ENCODE measurements at regions not wholly inside any gene's neighbourhood (a gene's known extent, or its start where the extent isn't known, plus 50 kb on each side); places are given as distances from the start of the nearest gene placed in this dataset.

- in situ Hi-C loops (cut with MboI): no loop called here
Observed at GRCh38 chr2:116832148-116832547, 982.3 kb upstream of the DDX18 start.

GRCh38 chr2:116833052-116833451, 981.4 kb upstream of the DDX18 start:
- Histone ChIP-seq H3K9me2 (ENCODE audit: insufficient read depth) (no peaks in the 10 kb centered on the region), H2AFZ (no peak overlapping the region), H3K4me1 (ENCODE audit: insufficient read depth) (no peaks in the 10 kb centered on the region), H3K4me2 (ENCODE audit: unreplicated experiment) (no peak overlapping the region), H3F3A (ENCODE audit: insufficient read depth) (no peaks in the 10 kb centered on the region), H3K9ac (no peak overlapping the region), H3K36me3 (ENCODE audit: low read depth) (no peaks in the 10 kb centered on the region), H4K20me1 (ENCODE audit: insufficient read depth) (no peaks in the 10 kb centered on the region), H3K4me3 (no peak overlapping the region), H3K9me3 (ENCODE audit: low read depth) (no peaks in the 10 kb centered on the region), H3K27me3 (replicated peaks; ENCODE audit: insufficient read depth) (no peaks in the 10 kb centered on the region), H3K27ac (no peak overlapping the region), H3K79me2 (ENCODE audit: insufficient read depth) (no peaks in the 10 kb centered on the region)
- no peak for TF ChIP-seq EZH2 (IDR thresholded peaks at IDR 0.05; ENCODE audit: insufficient read depth, poor library complexity, severe bottlenecking)
- TF ChIP-seq EZH2phosphoT487 (IDR thresholded peaks at IDR 0.05; ENCODE audit: insufficient read depth, low read depth): no peak
- in situ Hi-C loops (cut with MboI): no loop called here
- 30 to 44% methylated on average over 3 of the region's 3 CpGs for WGBS, 2 experiments (ENCODE audit: low coverage in 1 of 2, low lambda C conversion rate in 2 of 2, missing lambda C conversion rate in 2 of 2)
- DNase-seq: no peak

More at GRCh38 chr2:116832148-116832547, 982.3 kb upstream of the DDX18 start:
- Histone ChIP-seq H3K27me3 (replicated peaks; ENCODE audit: insufficient read depth) (no peaks in the 10 kb centered on the region), H3K36me3 (ENCODE audit: low read depth) (no peaks in the 10 kb centered on the region), H3K27ac (no peak overlapping the region), H3F3A (ENCODE audit: insufficient read depth) (no peaks in the 10 kb centered on the region), H4K20me1 (ENCODE audit: insufficient read depth) (no peaks in the 10 kb centered on the region), H3K4me2 (ENCODE audit: unreplicated experiment) (no peak overlapping the region), H3K4me1 (ENCODE audit: insufficient read depth) (no peaks in the 10 kb centered on the region), H3K9me2 (ENCODE audit: insufficient read depth) (no peaks in the 10 kb centered on the region), H3K9ac (no peak overlapping the region), H3K79me2 (ENCODE audit: insufficient read depth) (no peaks in the 10 kb centered on the region), H2AFZ (no peak overlapping the region), H3K4me3 (no peak overlapping the region), H3K9me3 (ENCODE audit: low read depth) (no peaks in the 10 kb centered on the region)
- TF ChIP-seq EZH2phosphoT487 (IDR thresholded peaks at IDR 0.05; ENCODE audit: insufficient read depth, low read depth) (no peak), EZH2 (IDR thresholded peaks at IDR 0.05; ENCODE audit: insufficient read depth, poor library complexity, severe bottlenecking) (no peak)
- DNase-seq: no peak
- WGBS, 2 experiments (ENCODE audit: low coverage in 1 of 2, low lambda C conversion rate in 2 of 2, missing lambda C conversion rate in 2 of 2): 12 to 22% methylated on average over 2 of the region's 2 CpGs

- H3K9ac ChIP-seq: no peak overlapping the region
Observed at GRCh38 chr2:116842164-116842563, 972.3 kb upstream of the DDX18 start.

GRCh38 chr2:116859708-116860107, 954.8 kb upstream of the DDX18 start:
- WGBS, 2 experiments (ENCODE audit: low coverage in 1 of 2, low lambda C conversion rate in 2 of 2, missing lambda C conversion rate in 2 of 2): 7 to 10% methylated on average over 4 of the region's 4 CpGs

More at GRCh38 chr2:116842164-116842563, 972.3 kb upstream of the DDX18 start:
- H3F3A ChIP-seq (ENCODE audit: insufficient read depth): no peaks in the 10 kb centered on the region
- H2AFZ ChIP-seq: no peak overlapping the region
- no peak for TF ChIP-seq EZH2phosphoT487 (IDR thresholded peaks at IDR 0.05; ENCODE audit: insufficient read depth, low read depth)
- no peak for TF ChIP-seq EZH2 (IDR thresholded peaks at IDR 0.05; ENCODE audit: insufficient read depth, poor library complexity, severe bottlenecking)
- DNase-seq: no peak
- H3K4me2 ChIP-seq (ENCODE audit: unreplicated experiment): no peak overlapping the region
- no peaks in the 10 kb centered on the region for H3K4me1 ChIP-seq (ENCODE audit: insufficient read depth)
- no peaks in the 10 kb centered on the region for H3K9me3 ChIP-seq (ENCODE audit: low read depth)
- H3K4me3 ChIP-seq: no peak overlapping the region
- H3K9me2 ChIP-seq (ENCODE audit: insufficient read depth): no peaks in the 10 kb centered on the region
- no peaks in the 10 kb centered on the region for H3K36me3 ChIP-seq (ENCODE audit: low read depth)
- no peaks in the 10 kb centered on the region for H3K79me2 ChIP-seq (ENCODE audit: insufficient read depth)
- no peak overlapping the region for H3K27ac ChIP-seq
- no peaks in the 10 kb centered on the region for H3K27me3 ChIP-seq (replicated peaks; ENCODE audit: insufficient read depth)
- WGBS, 2 experiments (ENCODE audit: low coverage in 1 of 2, low lambda C conversion rate in 2 of 2, missing lambda C conversion rate in 2 of 2): 34 to 37% methylated on average over 5 of the region's 5 CpGs
- in situ Hi-C loops (cut with MboI): no loop called here
- no peaks in the 10 kb centered on the region for H4K20me1 ChIP-seq (ENCODE audit: insufficient read depth)

GRCh38 chr2:116874021-116874420, 940.5 kb upstream of the DDX18 start:
- Histone ChIP-seq H3K36me3 (ENCODE audit: low read depth) (no peaks in the 10 kb centered on the region), H3K4me3 (no peak overlapping the region), H3K27ac (no peak overlapping the region), H3K9me2 (ENCODE audit: insufficient read depth) (no peaks in the 10 kb centered on the region), H3K27me3 (replicated peaks; ENCODE audit: insufficient read depth) (no peaks in the 10 kb centered on the region), H3K4me1 (ENCODE audit: insufficient read depth) (no peaks in the 10 kb centered on the region), H3K9me3 (ENCODE audit: low read depth) (no peaks in the 10 kb centered on the region), H3K9ac (no peak overlapping the region), H2AFZ (no peak overlapping the region), H3K4me2 (ENCODE audit: unreplicated experiment) (no peak overlapping the region), H3F3A (ENCODE audit: insufficient read depth) (no peaks in the 10 kb centered on the region), H4K20me1 (ENCODE audit: insufficient read depth) (no peaks in the 10 kb centered on the region), H3K79me2 (ENCODE audit: insufficient read depth) (no peaks in the 10 kb centered on the region)
- DNase-seq: no peak
- in situ Hi-C loops (cut with MboI): no loop called here
- 22% methylated on average over 3 to 5 of the region's 5 CpGs for WGBS, 2 experiments (ENCODE audit: low coverage in 1 of 2, low lambda C conversion rate in 2 of 2, missing lambda C conversion rate in 2 of 2)
- TF ChIP-seq EZH2 (IDR thresholded peaks at IDR 0.05; ENCODE audit: insufficient read depth, poor library complexity, severe bottlenecking): no peak

More at GRCh38 chr2:116859708-116860107, 954.8 kb upstream of the DDX18 start:
- H4K20me1 ChIP-seq (ENCODE audit: insufficient read depth): no peaks in the 10 kb centered on the region
- no peaks in the 10 kb centered on the region for H3K79me2 ChIP-seq (ENCODE audit: insufficient read depth)
- TF ChIP-seq EZH2phosphoT487 (IDR thresholded peaks at IDR 0.05; ENCODE audit: insufficient read depth, low read depth) (no peak), EZH2 (IDR thresholded peaks at IDR 0.05; ENCODE audit: insufficient read depth, poor library complexity, severe bottlenecking) (no peak)
- no peak overlapping the region for H2AFZ ChIP-seq
- no peak overlapping the region for H3K9ac ChIP-seq
- no peak for DNase-seq
- no peaks in the 10 kb centered on the region for H3K36me3 ChIP-seq (ENCODE audit: low read depth)
- H3K4me3 ChIP-seq: no peak overlapping the region
- in situ Hi-C loops (cut with MboI): no loop called here
- H3K9me2 ChIP-seq (ENCODE audit: insufficient read depth): no peaks in the 10 kb centered on the region
- H3K4me1 ChIP-seq (ENCODE audit: insufficient read depth): no peaks in the 10 kb centered on the region
- H3K4me2 ChIP-seq (ENCODE audit: unreplicated experiment): no peak overlapping the region
- peaks cover 3% of the 10 kb centered on the region for H3K9me3 ChIP-seq (ENCODE audit: low read depth)
- H3K27me3 ChIP-seq (replicated peaks; ENCODE audit: insufficient read depth): no peaks in the 10 kb centered on the region
- H3F3A ChIP-seq (ENCODE audit: insufficient read depth): no peaks in the 10 kb centered on the region
- H3K27ac ChIP-seq: no peak overlapping the region
